ENCODE measurements at regions not wholly inside any gene's neighbourhood (a gene's known extent, or its start where the extent isn't known, plus 50 kb on each side); places are given as distances from the start of the nearest gene placed in this dataset.

- ChIA-PET POLR2A (no interaction called here), CTCF (no interaction called here)
- Mint-ChIP-seq H3K4me1 (peaks cover 24% of the 10 kb centered on the region), H3K27ac (no peak overlapping the region), H3K27me3 (ENCODE audit: low read depth) (peaks cover 9% of the 10 kb centered on the region), H3K36me3 (no peaks in the 10 kb centered on the region), H3K9me3 (no peaks in the 10 kb centered on the region), H3K4me3 (no peak overlapping the region)
- TF ChIP-seq IRF2 (CRISPR knock-in tag; IDR thresholded peaks at IDR 0.05; ENCODE audit: borderline replicate concordance, low read depth), result no peak
- TF ChIP-seq HMGXB4 (CRISPR knock-in tag; IDR thresholded peaks at IDR 0.05), result no peak
- TF ChIP-seq TEAD1 (CRISPR knock-in tag; IDR thresholded peaks at IDR 0.05), result no peak
- TF ChIP-seq, protein P1, sequence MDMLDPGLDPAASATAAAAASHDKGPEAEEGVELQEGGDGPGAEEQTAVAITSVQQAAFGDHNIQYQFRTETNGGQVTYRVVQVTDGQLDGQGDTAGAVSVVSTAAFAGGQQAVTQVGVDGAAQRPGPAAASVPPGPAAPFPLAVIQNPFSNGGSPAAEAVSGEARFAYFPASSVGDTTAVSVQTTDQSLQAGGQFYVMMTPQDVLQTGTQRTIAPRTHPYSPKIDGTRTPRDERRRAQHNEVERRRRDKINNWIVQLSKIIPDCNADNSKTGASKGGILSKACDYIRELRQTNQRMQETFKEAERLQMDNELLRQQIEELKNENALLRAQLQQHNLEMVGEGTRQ (CRISPR knock-in tag; IDR thresholded peaks at IDR 0.05), result no peak
- TF ChIP-seq NR3C1 (CRISPR knock-in tag; conservative IDR thresholded peaks at IDR 0.05; ENCODE audit: low read depth), result no peak
- no peak for TF ChIP-seq ZNF416 (CRISPR knock-in tag; IDR thresholded peaks at IDR 0.05)
- TF ChIP-seq ESRRA (CRISPR knock-in tag; IDR thresholded peaks at IDR 0.05; ENCODE audit: borderline replicate concordance), result no peak
- no peak for TF ChIP-seq PRRX2 (CRISPR knock-in tag; IDR thresholded peaks at IDR 0.05)
- TF ChIP-seq ZNF425 (CRISPR knock-in tag; conservative IDR thresholded peaks at IDR 0.05), result no peak
- no peak for TF ChIP-seq ERG (CRISPR knock-in tag; IDR thresholded peaks at IDR 0.05)
- ATAC-seq (no peak), DNase-seq (ENCODE audit: low spot score) (no peak)
Observed at GRCh38 chr9:38313421-38313820, 79.1 kb upstream of the ALDH1B1 start.

DNA sequence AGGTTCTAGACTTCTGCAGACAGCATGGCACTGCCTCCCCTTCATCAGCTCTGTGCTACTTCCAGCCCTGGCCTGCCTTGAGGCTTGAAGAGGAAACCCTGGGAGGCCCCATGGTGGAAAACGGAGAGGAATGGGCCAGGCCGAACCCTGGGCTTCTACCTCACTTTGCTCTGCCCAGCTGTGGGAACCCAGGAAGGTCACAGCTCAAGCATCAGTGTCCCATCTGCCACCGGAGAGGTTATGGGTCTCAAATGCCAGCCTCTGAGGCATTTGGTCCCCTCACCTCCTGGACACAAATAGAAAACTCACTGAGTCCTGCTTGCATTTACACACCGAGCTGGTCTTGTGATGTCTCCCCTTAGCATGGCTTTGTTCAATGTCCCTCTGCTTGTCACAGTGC, 80.1 kb upstream of the ALDH1B1 start:
- ChIA-PET CTCF (no interaction called here), POLR2A (no interaction called here)
- peaks cover 24% of the 10 kb centered on the region for H3K4me1 Mint-ChIP-seq
- DNase-seq (ENCODE audit: low spot score), result no peak
- no peak for TF ChIP-seq NFYB (CRISPR knock-in tag; conservative IDR thresholded peaks at IDR 0.05; ENCODE audit: low read depth)
- TF ChIP-seq ZNF512 (CRISPR knock-in tag; IDR thresholded peaks at IDR 0.05; ENCODE audit: borderline replicate concordance), result no peak
- TF ChIP-seq JAZF1 (CRISPR knock-in tag; IDR thresholded peaks at IDR 0.05), result no peak
- TF ChIP-seq, protein P2, sequence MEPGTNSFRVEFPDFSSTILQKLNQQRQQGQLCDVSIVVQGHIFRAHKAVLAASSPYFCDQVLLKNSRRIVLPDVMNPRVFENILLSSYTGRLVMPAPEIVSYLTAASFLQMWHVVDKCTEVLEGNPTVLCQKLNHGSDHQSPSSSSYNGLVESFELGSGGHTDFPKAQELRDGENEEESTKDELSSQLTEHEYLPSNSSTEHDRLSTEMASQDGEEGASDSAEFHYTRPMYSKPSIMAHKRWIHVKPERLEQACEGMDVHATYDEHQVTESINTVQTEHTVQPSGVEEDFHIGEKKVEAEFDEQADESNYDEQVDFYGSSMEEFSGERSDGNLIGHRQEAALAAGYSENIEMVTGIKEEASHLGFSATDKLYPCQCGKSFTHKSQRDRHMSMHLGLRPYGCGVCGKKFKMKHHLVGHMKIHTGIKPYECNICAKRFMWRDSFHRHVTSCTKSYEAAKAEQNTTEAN (CRISPR knock-in tag; IDR thresholded peaks at IDR 0.05), result no peak
- TF ChIP-seq FOXK1 (CRISPR knock-in tag; IDR thresholded peaks at IDR 0.05), result no peak
- no peak for TF ChIP-seq ZBTB21 (CRISPR knock-in tag; IDR thresholded peaks at IDR 0.05; ENCODE audit: borderline replicate concordance)
- TF ChIP-seq USF1 (CRISPR knock-in tag; IDR thresholded peaks at IDR 0.05), result no peak
- TF ChIP-seq ESRRA (CRISPR knock-in tag; IDR thresholded peaks at IDR 0.05; ENCODE audit: borderline replicate concordance), result no peak
- no peak for TF ChIP-seq ZNF416 (CRISPR knock-in tag; IDR thresholded peaks at IDR 0.05)
- TF ChIP-seq, protein P3, sequence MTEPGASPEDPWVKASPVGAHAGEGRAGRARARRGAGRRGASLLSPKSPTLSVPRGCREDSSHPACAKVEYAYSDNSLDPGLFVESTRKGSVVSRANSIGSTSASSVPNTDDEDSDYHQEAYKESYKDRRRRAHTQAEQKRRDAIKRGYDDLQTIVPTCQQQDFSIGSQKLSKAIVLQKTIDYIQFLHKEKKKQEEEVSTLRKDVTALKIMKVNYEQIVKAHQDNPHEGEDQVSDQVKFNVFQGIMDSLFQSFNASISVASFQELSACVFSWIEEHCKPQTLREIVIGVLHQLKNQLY (CRISPR knock-in tag; IDR thresholded peaks at IDR 0.05), result no peak
- no peak for TF ChIP-seq SMAD4 (CRISPR knock-in tag; IDR thresholded peaks at IDR 0.05)
- TF ChIP-seq ZNF317 (CRISPR knock-in tag; IDR thresholded peaks at IDR 0.05; ENCODE audit: borderline replicate concordance, low read depth), result no peak
- TF ChIP-seq ERG (CRISPR knock-in tag; IDR thresholded peaks at IDR 0.05), result no peak
- no peak for TF ChIP-seq HMGA2 (CRISPR knock-in tag; IDR thresholded peaks at IDR 0.05)
- peaks cover 9% of the 10 kb centered on the region for H3K27me3 Mint-ChIP-seq (ENCODE audit: low read depth)
- no peak overlapping the region for H3K4me3 Mint-ChIP-seq
- no peak for ATAC-seq
- no peak overlapping the region for H3K27ac Mint-ChIP-seq
- H3K36me3 Mint-ChIP-seq, result no peaks in the 10 kb centered on the region
- no peaks in the 10 kb centered on the region for H3K9me3 Mint-ChIP-seq

All from WTC11 (cell line).